ENCODE measurements at regions not wholly inside any gene's neighbourhood (a gene's known extent, or its start where the extent isn't known, plus 50 kb on each side); places are given as distances from the start of the nearest gene placed in this dataset.

DNA sequence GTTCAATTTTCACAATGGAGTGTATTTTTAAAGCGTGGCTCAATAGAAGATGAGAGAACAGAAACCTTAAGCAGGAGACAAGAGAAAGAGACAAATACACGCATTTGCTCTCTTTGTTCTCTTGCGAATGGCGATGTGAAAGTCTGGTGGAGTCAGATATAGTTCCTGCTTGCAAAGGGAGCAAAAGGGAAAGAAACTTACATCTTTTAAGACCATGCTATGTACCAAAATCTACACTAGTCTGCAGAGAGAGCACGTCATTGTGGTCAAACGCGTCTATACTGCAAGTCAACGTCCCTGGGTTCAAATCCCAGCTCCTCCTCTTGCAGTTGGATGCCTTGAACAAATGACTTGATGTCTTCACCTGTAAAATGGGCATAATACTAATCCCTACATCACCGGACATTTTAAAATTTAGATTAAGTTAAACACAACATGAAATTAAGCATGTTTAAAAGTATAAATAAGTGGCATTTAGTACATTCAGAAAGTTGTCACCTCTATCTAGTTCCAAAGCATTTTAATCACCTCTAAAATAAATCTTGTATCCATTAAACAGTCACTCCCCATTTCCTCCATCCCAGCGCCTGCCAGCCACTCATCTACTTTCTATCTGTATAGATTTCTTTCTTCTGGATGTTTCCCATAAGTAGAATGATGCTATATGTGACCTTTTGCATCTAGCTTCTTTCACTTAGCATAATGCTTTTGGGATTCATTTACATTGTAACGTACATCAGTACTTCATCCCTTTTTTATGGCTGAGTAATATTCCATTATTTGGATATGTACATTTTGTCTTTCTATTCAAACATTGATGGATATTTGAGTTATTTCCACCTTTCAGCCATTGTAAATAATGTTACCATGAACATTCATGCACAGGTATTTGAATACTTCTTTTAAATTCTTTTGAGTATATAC, 406.9 kb downstream of the TMEM114 start:
- no peaks in the 10 kb centered on the region for H3K4me1 ChIP-seq
- ATAC-seq (no peak), DNase-seq (no peak)
- H3K9me3 ChIP-seq, result no peaks in the 10 kb centered on the region
- intact Hi-C loops (cut with DNase I), result no loop called here
- H3K36me3 ChIP-seq, result no peaks in the 10 kb centered on the region
- no peak for TF ChIP-seq CTCF (IDR thresholded peaks at IDR 0.05)
- H3K27ac ChIP-seq, result no peak overlapping the region
- H3K4me3 ChIP-seq, result no peak overlapping the region
- peaks cover 0 to 4% (median 0%) of the 10 kb centered on the region in 7 donors for H3K27me3 ChIP-seq
- WGBS, 2 donors, result 79 to 86% methylated on average over 11 of the region's 11 CpGs

- Histone ChIP-seq H3K27me3 (peaks cover 0 to 7% (median 0%) of the 10 kb centered on the region in 7 donors), H3K36me3 (no peaks in the 10 kb centered on the region), H3K4me3 (no peak overlapping the region), H3K9me3 (no peaks in the 10 kb centered on the region), H3K4me1 (no peaks in the 10 kb centered on the region), H3K27ac (no peak overlapping the region)
- DNase-seq (no peak), ATAC-seq (no peak)
- WGBS, 2 donors, result 65 to 74% methylated on average over 7 of the region's 7 CpGs
- no peak for TF ChIP-seq CTCF (IDR thresholded peaks at IDR 0.05)
- intact Hi-C loops (cut with DNase I), result no loop called here
Measured at GRCh38 chr16:8182761-8183160, 407.6 kb downstream of the TMEM114 start.

GRCh38 chr16:8179615-8180014, 410.7 kb downstream of the TMEM114 start:
- TF ChIP-seq CTCF (IDR thresholded peaks at IDR 0.05), result no peak
- no peaks in the 10 kb centered on the region for H3K4me1 ChIP-seq
- intact Hi-C loops (cut with DNase I), result loop anchor here in 4 of 10 donors (10.0 kb wide), 4 partner anchors 195 to 1095 kb away; no protein-coding TSS in a partner anchor
- ATAC-seq, result no peak
- H3K27ac ChIP-seq, result no peak overlapping the region
- H3K27me3 ChIP-seq, result peaks cover 0 to 10% (median 0%) of the 10 kb centered on the region in 7 donors
- H3K9me3 ChIP-seq, result no peaks in the 10 kb centered on the region
- H3K4me3 ChIP-seq, result no peak overlapping the region
- no peaks in the 10 kb centered on the region for H3K36me3 ChIP-seq
- 43 to 48% methylated on average over 5 of the region's 5 CpGs for WGBS, 2 donors
- no peak for DNase-seq

DNA sequence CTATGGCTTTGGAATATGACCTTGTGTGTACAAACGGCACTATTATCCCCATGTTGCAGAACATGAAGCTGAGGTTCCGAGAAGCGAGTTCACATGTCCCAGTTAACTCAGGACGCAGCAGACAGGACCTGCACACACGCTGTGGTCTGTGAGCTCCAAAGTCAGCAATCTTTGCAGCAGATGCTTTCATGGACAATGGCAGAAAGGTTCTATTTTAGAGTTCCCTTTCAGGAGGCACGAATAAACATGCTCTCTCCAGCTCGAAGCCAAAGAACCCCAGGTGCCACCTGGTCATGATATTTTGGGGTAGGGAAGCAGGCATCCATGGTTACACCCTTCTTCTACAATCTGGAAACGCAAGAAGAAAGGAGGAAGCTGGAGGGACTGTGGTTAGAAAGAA, 412.0 kb downstream of the TMEM114 start:
- Histone ChIP-seq H3K27me3 (peaks cover 0 to 10% (median 0%) of the 10 kb centered on the region in 7 donors), H3K4me1 (no peaks in the 10 kb centered on the region), H3K4me3 (no peak overlapping the region), H3K9me3 (no peaks in the 10 kb centered on the region), H3K27ac (no peak overlapping the region), H3K36me3 (no peaks in the 10 kb centered on the region)
- WGBS, 2 donors, result 83 to 85% methylated on average over 8 of the region's 8 CpGs
- no peak for DNase-seq
- intact Hi-C loops (cut with DNase I), result loop anchor here in 4 of 10 donors (10.0 kb wide), 4 partner anchors 193 to 1093 kb away; no protein-coding TSS in a partner anchor
- ATAC-seq, result no peak
- no peak for TF ChIP-seq CTCF (IDR thresholded peaks at IDR 0.05)
